OCI-LY1 (cell line): ENCODE measurements at regions not wholly inside any gene's neighbourhood (a gene's known extent, or its start where the extent isn't known, plus 50 kb on each side); places are given as distances from the start of the nearest gene placed in this dataset.

Experiments used
- H2AFZ ChIP-seq: fragments of 200-600 bp; sonication (generic), shearing (Covaris generic); 2 replicates; pipeline ENCODE4 v1.6.0; 2014; ENCODE audit warnings: antibody characterized with exemption, mild to moderate bottlenecking, low read length
- H3F3A ChIP-seq: fragments of 200-600 bp; sonication (generic), shearing (Covaris generic); 2 replicates; pipeline ENCODE4 v1.6.0; 2014; ENCODE audit warnings: mild to moderate bottlenecking, antibody characterized with exemption, low read length, moderate library complexity; ENCODE audit not compliant: insufficient read depth
- H3K27ac ChIP-seq: fragments of 200-600 bp; sonication (generic); 2 replicates; pipeline ENCODE4 v1.5.1; 2014; ENCODE audit warnings: low read length, mixed run types, mild to moderate bottlenecking, low read depth; ENCODE audit not compliant: poor library complexity, severe bottlenecking
- H3K27me3 ChIP-seq: fragments of 200-600 bp; sonication (generic); 2 replicates; pipeline ENCODE4 v1.6.0; 2014; ENCODE audit warnings: antibody characterized with exemption, mild to moderate bottlenecking, low read length, moderate library complexity; ENCODE audit not compliant: insufficient read depth
- H3K36me3 ChIP-seq: fragments of 200-600 bp; sonication (generic); 2 replicates; pipeline ENCODE4 v1.6.1; 2014; ENCODE audit warnings: mild to moderate bottlenecking, antibody characterized with exemption, low read length, moderate library complexity, mixed read lengths; ENCODE audit not compliant: insufficient read depth
- H3K4me1 ChIP-seq: fragments of 200-600 bp; sonication (generic); 2 replicates; pipeline ENCODE4 v1.5.1; 2014; ENCODE audit warnings: mild to moderate bottlenecking, low read length, moderate library complexity; ENCODE audit not compliant: insufficient read depth, severe bottlenecking
- H3K4me2 ChIP-seq: fragments of 200-600 bp; sonication (generic), shearing (Covaris generic); 2 replicates; pipeline ENCODE4 v1.6.1; 2014; ENCODE audit warnings: low read length
- H3K4me3 ChIP-seq: fragments of 200-600 bp; sonication (generic); 2 replicates; pipeline ENCODE4 v1.5.1; 2014; ENCODE audit warnings: low read length, low read depth, mild to moderate bottlenecking, mixed read lengths; ENCODE audit not compliant: poor library complexity, severe bottlenecking
- H3K79me2 ChIP-seq: fragments of 200-600 bp; shearing (Covaris generic); 2 replicates; pipeline ENCODE4 v1.6.1; 2016; ENCODE audit warnings: mixed run types, low read length, mixed read lengths; ENCODE audit not compliant: insufficient read depth
- H3K9ac ChIP-seq: fragments of 200-600 bp; sonication (generic), shearing (Covaris generic); 2 replicates; pipeline ENCODE4 v1.6.1; 2014; ENCODE audit warnings: mild to moderate bottlenecking, low read length, mixed read lengths
- H3K9me2 ChIP-seq: fragments of 200-600 bp; sonication (generic), shearing (Covaris generic); 2 replicates; pipeline ENCODE4 v1.6.1; 2014; ENCODE audit warnings: low read depth, mild to moderate bottlenecking, low read length, mixed read lengths
- H3K9me3 ChIP-seq: fragments of 200-600 bp; shearing (Covaris generic); 2 replicates; pipeline ENCODE4 v1.6.1; 2014; ENCODE audit warnings: low read length, mixed read lengths
- H4K20me1 ChIP-seq: fragments of 200-600 bp; sonication (generic), shearing (Covaris generic); 2 replicates; pipeline ENCODE4 v1.6.0; 2016; ENCODE audit warnings: mild to moderate bottlenecking, low read length; ENCODE audit not compliant: insufficient read depth
- CTCF ChIP-seq: fragments of 200-600 bp; sonication (generic), shearing (Covaris generic); IDR thresholded peaks from 2 replicates; pipeline ENCODE4 v1.5.1; 2017; ENCODE audit warnings: mild to moderate bottlenecking, antibody characterized with exemption, low read length, moderate library complexity, mixed read lengths
- EZH2 ChIP-seq: fragments of 200-600 bp; sonication (generic), shearing (Covaris generic); IDR thresholded peaks from 2 replicates; pipeline ENCODE4 v1.8.0; 2017; ENCODE audit warnings: borderline replicate concordance, mixed run types, mild to moderate bottlenecking, antibody characterized with exemption, low read length, moderate library complexity, mixed read lengths

DNA sequence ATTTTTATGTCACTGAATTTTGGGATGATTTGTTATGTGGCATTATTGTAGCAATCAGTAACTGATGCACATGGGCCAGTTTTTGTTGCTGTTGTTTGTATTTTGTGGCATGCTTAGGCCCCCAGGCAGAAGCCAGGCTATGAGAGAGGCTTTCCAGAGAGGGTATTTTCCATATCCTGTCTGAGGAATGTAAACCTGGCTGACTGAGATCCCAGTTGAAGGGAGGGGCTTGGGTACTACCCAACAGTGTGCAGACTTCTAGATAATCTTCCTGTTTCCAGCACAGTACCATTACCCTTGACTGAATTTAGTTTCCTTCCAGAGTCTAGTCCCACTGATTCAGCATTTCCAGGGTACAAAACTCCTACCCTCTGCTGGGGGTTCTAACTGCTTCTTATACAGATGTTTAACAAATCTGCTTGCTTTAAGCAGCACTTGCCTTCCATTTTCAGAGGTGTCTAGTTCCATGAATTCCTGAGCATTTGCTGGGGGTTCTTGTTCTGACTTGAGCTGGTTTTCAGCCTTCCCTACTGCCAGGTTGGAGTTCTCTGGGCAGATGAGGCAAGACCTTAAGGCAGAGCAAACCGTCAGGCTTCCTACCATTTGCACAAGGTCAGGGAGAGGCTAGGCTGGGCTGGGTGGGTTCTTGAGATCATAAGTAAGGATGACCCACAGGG is 104.7 kb upstream of the EGFL6 start:
- Histone ChIP-seq H3K27me3 (no peaks in the 10 kb centered on the region), H3K79me2 (no peaks in the 10 kb centered on the region), H4K20me1 (no peaks in the 10 kb centered on the region), H3K36me3 (no peaks in the 10 kb centered on the region), H3K27ac (no peak overlapping the region), H3K4me2 (no peak overlapping the region), H3K4me3 (no peak overlapping the region), H3K9me2 (no peaks in the 10 kb centered on the region), H3K9ac (no peak overlapping the region), H3K4me1 (no peaks in the 10 kb centered on the region), H3K9me3 (peaks cover 2% of the 10 kb centered on the region; the same call in 1 of the 2 replicates), H2AFZ (no peak overlapping the region), H3F3A (no peaks in the 10 kb centered on the region)
- no peak for TF ChIP-seq EZH2
- no peak for TF ChIP-seq CTCF

- no peak overlapping the region for H3K9ac ChIP-seq
- no peaks in the 10 kb centered on the region for H3K79me2 ChIP-seq
- H3F3A ChIP-seq = no peaks in the 10 kb centered on the region
- H3K36me3 ChIP-seq = no peaks in the 10 kb centered on the region
- no peaks in the 10 kb centered on the region for H4K20me1 ChIP-seq
- H3K9me3 ChIP-seq = peaks cover 2% of the 10 kb centered on the region; the same call in 1 of the 2 replicates
- H3K27me3 ChIP-seq = no peaks in the 10 kb centered on the region
- TF ChIP-seq EZH2 (no peak), CTCF (no peak)
- no peaks in the 10 kb centered on the region for H3K4me1 ChIP-seq
- no peak overlapping the region for H2AFZ ChIP-seq
- H3K9me2 ChIP-seq = no peaks in the 10 kb centered on the region
- no peak overlapping the region for H3K4me2 ChIP-seq
- no peak overlapping the region for H3K4me3 ChIP-seq
- no peak overlapping the region for H3K27ac ChIP-seq
These were observed 105.8 kb upstream of the EGFL6 start for GRCh38 chrX:13463608-13464007.

DNA sequence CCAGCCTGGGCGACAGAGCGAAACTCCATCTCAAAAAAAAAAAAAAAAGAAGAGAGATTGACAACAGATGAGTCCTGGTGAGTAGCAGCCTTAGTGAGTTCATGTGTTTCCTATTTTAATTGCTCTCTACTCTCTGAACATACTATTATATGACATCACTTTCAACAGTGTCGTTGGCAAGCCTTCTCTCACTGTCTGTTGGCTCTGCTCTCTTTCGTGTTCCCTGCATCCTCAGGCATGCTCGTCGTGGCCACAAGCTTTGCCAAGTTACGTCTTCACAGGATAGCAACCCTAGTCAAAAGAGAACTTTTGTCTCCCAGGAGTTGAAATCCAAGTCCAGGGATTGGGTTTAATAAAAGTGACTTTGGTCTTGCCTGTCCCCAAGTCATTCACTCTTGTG is 117.1 kb upstream of the EGFL6 start:
- Histone ChIP-seq H3F3A (no peaks in the 10 kb centered on the region), H3K9me3 (no peaks in the 10 kb centered on the region), H3K9me2 (no peaks in the 10 kb centered on the region), H4K20me1 (no peaks in the 10 kb centered on the region), H3K9ac (no peak overlapping the region), H3K4me3 (no peak overlapping the region), H3K4me2 (no peak overlapping the region), H3K36me3 (no peaks in the 10 kb centered on the region), H3K27me3 (no peaks in the 10 kb centered on the region), H2AFZ (no peak overlapping the region), H3K79me2 (no peaks in the 10 kb centered on the region), H3K4me1 (no peaks in the 10 kb centered on the region), H3K27ac (no peak overlapping the region)
- TF ChIP-seq CTCF (no peak), EZH2 (no peak)
